H1 (cell line): ENCODE measurements at regions not wholly inside any gene's neighbourhood (a gene's known extent, or its start where the extent isn't known, plus 50 kb on each side); places are given as distances from the start of the nearest gene placed in this dataset.

ENCODE experiments used
- CTCF ChIA-PET: fragments of 300-600 bp; sonication (Branson Sonifier 250); formaldehyde crosslinking; loops from one replicate; lab custom pipeline; 2021; ENCODE audit not compliant: partially characterized antibody; lab: Charles Lee
- POLR2A ChIA-PET: fragments of 300-600 bp; sonication (Branson Sonifier 250); formaldehyde crosslinking; loops from one replicate; lab custom pipeline; 2021; ENCODE audit warnings: inconsistent platforms; ENCODE audit not compliant: partially characterized antibody; lab: Charles Lee
- DNase-seq, 2 experiments: peaks; one replicate each; pipeline versions ENCODE4 v3.0.0 to v3.0.0-alpha.2; 2010 to 2022; ENCODE audit warnings: low spot score in 2 of 2, low read depth in 1 of 2, mixed read lengths in 1 of 2
- FAIRE-seq: peaks from 2 replicates; lab custom pipeline; 2011; peaks lifted over from hg19 to GRCh38; lab: Jason Lieb, UNC
- H2AFZ ChIP-seq: 2 replicates; pipeline ENCODE4 v1.8.1; 2012; ENCODE audit warnings: low read length, inconsistent platforms
- H2AK5ac ChIP-seq: 2 replicates; pipeline ENCODE4 v1.6.1; 2013; ENCODE audit warnings: low read depth, low read length
- H2BK120ac ChIP-seq: replicated peaks from 2 replicates; pipeline ENCODE3; 2013; ENCODE audit warnings: low read depth, low read length, inconsistent platforms
- H2BK12ac ChIP-seq: 2 replicates; pipeline ENCODE4 v1.6.1; 2013; ENCODE audit warnings: low read depth, low read length
- H2BK15ac ChIP-seq: 2 replicates; pipeline ENCODE4 v1.6.1; 2013; ENCODE audit warnings: low read length
- H2BK20ac ChIP-seq: 2 replicates; pipeline ENCODE4 v1.6.1; 2013; ENCODE audit warnings: low read length
- H2BK5ac ChIP-seq: 2 replicates; pipeline ENCODE4 v1.6.1; 2013; ENCODE audit warnings: low read depth, low read length
- H3K14ac ChIP-seq: 2 replicates; pipeline ENCODE4 v1.6.1; 2013; ENCODE audit warnings: inconsistent platforms; ENCODE audit not compliant: insufficient read length
- H3K18ac ChIP-seq: 2 replicates; pipeline ENCODE4 v1.6.1; 2013; ENCODE audit warnings: low read length; ENCODE audit errors: extremely low read depth
- H3K23ac ChIP-seq: 2 replicates; pipeline ENCODE4 v1.6.1; 2013; ENCODE audit warnings: inconsistent platforms; ENCODE audit not compliant: insufficient read length
- H3K23me2 ChIP-seq: 2 replicates; pipeline ENCODE4 v1.6.1; 2013; ENCODE audit warnings: low read depth, low read length
- H3K27ac ChIP-seq: 2 replicates; pipeline ENCODE4 v1.6.1; 2011; ENCODE audit warnings: low read depth, low read length, inconsistent platforms
- H3K27me3 ChIP-seq, 4 experiments: replicated peaks in 1 of 4; 1 replicate in 1 of 4; 2 replicates in 3 of 4; pipeline versions ENCODE4 v1.6.1 to v1.8.1; 2011 to 2013; ENCODE audit warnings: low read length in 3 of 4, mild to moderate bottlenecking in 3 of 4, inconsistent platforms in 2 of 4, mixed read lengths in 2 of 4, moderate library complexity in 1 of 4; ENCODE audit not compliant: control insufficient read depth in 3 of 4, insufficient read depth in 3 of 4; ENCODE audit errors: extremely low read depth in 1 of 4
- H3K36me3 ChIP-seq, 4 experiments: 2 replicates each; pipeline versions ENCODE4 v1.6.1 to v1.8.1; 2011 to 2013; ENCODE audit warnings: mild to moderate bottlenecking in 4 of 4, low read length in 3 of 4, moderate library complexity in 2 of 4, control low read depth in 1 of 4, inconsistent platforms in 1 of 4; ENCODE audit not compliant: insufficient read depth in 4 of 4, control insufficient read depth in 2 of 4
- H3K4ac ChIP-seq: replicated peaks from 2 replicates; pipeline ENCODE3; 2013; ENCODE audit warnings: low read length, low read depth, mixed read lengths, inconsistent platforms; ENCODE audit not compliant: insufficient read length
- H3K4me1 ChIP-seq, 4 experiments: replicated peaks in 1 of 4; 1 replicate in 1 of 4; 2 replicates in 3 of 4; pipeline versions ENCODE4 v1.6.1 to v1.8.1; 2011 to 2013; ENCODE audit warnings: low read length in 3 of 4, inconsistent platforms in 2 of 4, mixed read lengths in 1 of 4; ENCODE audit not compliant: insufficient read depth in 4 of 4, control insufficient read depth in 3 of 4
- H3K4me2 ChIP-seq, 2 experiments: 2 replicates each; pipeline versions ENCODE4 v1.6.1 to v1.8.1; 2011 to 2013; ENCODE audit warnings: low read depth in 2 of 2, low read length in 2 of 2, control low read depth in 1 of 2, inconsistent platforms in 1 of 2, mild to moderate bottlenecking in 1 of 2; ENCODE audit not compliant: insufficient read depth in 1 of 2
- H3K4me3 ChIP-seq, 4 experiments: fragments of 200-600, 300-600 bp in 1 of 4; sonication (generic), shearing (Covaris generic), sonication (Bioruptor Twin) in 1 of 4; 2 replicates each; pipeline versions ENCODE4 v1.5.1 to v1.8.1; 2011 to 2016; ENCODE audit warnings: low read length in 4 of 4, low read depth in 3 of 4, control low read depth in 2 of 4, inconsistent platforms in 2 of 4, mild to moderate bottlenecking in 2 of 4, mixed read lengths in 1 of 4, moderate library complexity in 1 of 4; ENCODE audit not compliant: insufficient read depth in 2 of 4; ENCODE audit errors: extremely low read depth in 1 of 4
- H3K56ac ChIP-seq: replicated peaks from 2 replicates; pipeline ENCODE3; 2013; ENCODE audit warnings: low read depth, mild to moderate bottlenecking, mixed read lengths, low read length, inconsistent platforms; ENCODE audit not compliant: insufficient read length
- H3K79me1 ChIP-seq: 2 replicates; pipeline ENCODE4 v1.6.1; 2013; ENCODE audit warnings: low read depth, low read length, control low read depth
- H3K79me2 ChIP-seq, 2 experiments: 2 replicates each; pipeline versions ENCODE4 v1.6.1 to v1.8.1; 2012 to 2013; ENCODE audit warnings: low read length in 2 of 2, mild to moderate bottlenecking in 2 of 2, inconsistent platforms in 1 of 2; ENCODE audit not compliant: insufficient read depth in 2 of 2, control insufficient read depth in 1 of 2
- H3K9ac ChIP-seq, 4 experiments: replicated peaks in 1 of 4; 1 replicate in 1 of 4; 2 replicates in 3 of 4; pipeline versions ENCODE4 v1.6.1 to v1.8.1; 2011 to 2013; ENCODE audit warnings: low read depth in 3 of 4, low read length in 3 of 4, control low read depth in 2 of 4, mild to moderate bottlenecking in 2 of 4, moderate library complexity in 2 of 4, inconsistent platforms in 1 of 4; ENCODE audit errors: extremely low read depth in 1 of 4
- H3K9me3 ChIP-seq, 2 experiments: 2 replicates each; pipeline versions ENCODE4 v1.6.1 to v1.8.1; 2012 to 2013; ENCODE audit warnings: mild to moderate bottlenecking in 2 of 2, moderate library complexity in 2 of 2, control low read depth in 1 of 2, inconsistent platforms in 1 of 2, low read depth in 1 of 2, low read length in 1 of 2, mixed read lengths in 1 of 2; ENCODE audit not compliant: insufficient read depth in 2 of 2
- H4K20me1 ChIP-seq, 2 experiments: replicated peaks in 1 of 2; 2 replicates each; pipeline versions ENCODE3 to v1.8.1; 2011 to 2013; ENCODE audit warnings: inconsistent platforms in 2 of 2, low read length in 2 of 2, mild to moderate bottlenecking in 1 of 2; ENCODE audit not compliant: insufficient read depth in 2 of 2, control insufficient read depth in 1 of 2
- H4K5ac ChIP-seq: 2 replicates; pipeline ENCODE4 v1.6.1; 2013; ENCODE audit warnings: low read length, low read depth, mixed read lengths, inconsistent platforms; ENCODE audit not compliant: insufficient read length
- H4K8ac ChIP-seq: 2 replicates; pipeline ENCODE4 v1.8.0; 2013; ENCODE audit warnings: mild to moderate bottlenecking, moderate library complexity, low read length, inconsistent platforms; ENCODE audit not compliant: insufficient read depth; ENCODE audit errors: extremely low read depth
- H4K91ac ChIP-seq: replicated peaks from 2 replicates; pipeline ENCODE3; 2013; ENCODE audit warnings: low read length, mixed read lengths, inconsistent platforms; ENCODE audit not compliant: insufficient read length
- ATF2 ChIP-seq: IDR thresholded peaks from 2 replicates; pipeline ENCODE4 v1.6.1; 2012; ENCODE audit warnings: low read length, inconsistent platforms
- CBX5 ChIP-seq: fragments of 300-800, 300-1000 bp; sonication (generic); IDR thresholded peaks from 2 replicates; pipeline ENCODE4 v1.7.1; 2016; ENCODE audit warnings: antibody characterized with exemption, low read length, low read depth
- CEBPB ChIP-seq: IDR thresholded peaks from 2 replicates; pipeline ENCODE4 v1.6.1; 2012; ENCODE audit warnings: low read depth, low read length
- EZH2 ChIP-seq: fragments of 200-600 bp; sonication (generic); IDR thresholded peaks from 2 replicates; pipeline ENCODE4 v1.7.1; 2012; ENCODE audit warnings: low read depth, mild to moderate bottlenecking, moderate library complexity, low read length, inconsistent platforms; ENCODE audit not compliant: severe bottlenecking
- JUND ChIP-seq: IDR thresholded peaks from 2 replicates; pipeline ENCODE4 v1.6.1; 2011; ENCODE audit warnings: mild to moderate bottlenecking, improper control_type of control experiment, low read length
- KDM1A ChIP-seq: fragments of 200-600, 300-600 bp; sonication (generic); IDR thresholded peaks from 2 replicates; pipeline ENCODE4 v1.7.1; 2016; ENCODE audit warnings: mild to moderate bottlenecking, low read length, borderline replicate concordance
- SAP30 ChIP-seq: fragments of 300-600 bp; sonication (generic); IDR thresholded peaks from 2 replicates; pipeline ENCODE4 v1.7.1; 2012; ENCODE audit warnings: low read length, moderate library complexity, mild to moderate bottlenecking, inconsistent platforms; ENCODE audit not compliant: insufficient read depth, insufficient replicate concordance
- TAF1 ChIP-seq: IDR thresholded peaks from 2 replicates; pipeline ENCODE4 v1.6.1; 2011; ENCODE audit warnings: mild to moderate bottlenecking, low read depth, low read length
- USF2 ChIP-seq: IDR thresholded peaks from 2 replicates; pipeline ENCODE4 v1.6.1; 2011; ENCODE audit warnings: low read length, improper control_type of control experiment

DNA sequence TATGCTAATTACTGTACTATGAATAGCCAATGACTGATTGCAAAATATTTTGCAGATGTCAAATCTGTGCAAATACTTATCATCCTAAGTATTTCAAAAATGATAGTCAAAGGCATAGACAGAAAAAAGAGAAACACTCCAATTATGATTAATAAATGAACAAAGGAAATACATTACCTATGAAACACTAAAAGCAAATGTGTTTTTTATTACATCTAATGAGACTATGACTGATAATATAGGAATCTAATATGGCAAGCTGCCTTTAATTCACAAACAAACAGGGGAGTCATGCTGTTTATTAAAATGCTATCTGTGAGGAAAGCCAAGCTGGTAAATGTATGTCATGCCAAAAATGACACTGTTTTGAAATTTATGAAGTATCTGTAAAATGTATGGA is 713.2 kb upstream of the NRSN1 start:
- no peak overlapping the region for H3K18ac ChIP-seq
- ChIA-PET POLR2A (no interaction called here), CTCF (interaction anchor here (0.6 kb wide), 1 partner anchor 16 kb away, joined by 4 read pairs; no protein-coding TSS in a partner anchor)
- H3K23ac ChIP-seq, result no peak overlapping the region
- H3K4me1 ChIP-seq, result no peaks in the 10 kb centered on the region; a peak in 1 of 7 replicates
- H3K4me2 ChIP-seq, result no peak overlapping the region
- H4K91ac ChIP-seq, result no peak overlapping the region
- FAIRE-seq, result no peak
- H3K79me1 ChIP-seq, result no peaks in the 10 kb centered on the region
- H4K8ac ChIP-seq, result no peak overlapping the region
- no peak overlapping the region for H2BK20ac ChIP-seq
- H3K27ac ChIP-seq, result no peak overlapping the region
- no peaks in the 10 kb centered on the region for H3K9me3 ChIP-seq
- no peak overlapping the region for H3K9ac ChIP-seq
- H3K79me2 ChIP-seq, result no peaks in the 10 kb centered on the region
- no peak overlapping the region for H2BK12ac ChIP-seq
- H3K4me3 ChIP-seq, result no peak overlapping the region
- H3K23me2 ChIP-seq, result no peaks in the 10 kb centered on the region
- no peak overlapping the region for H3K56ac ChIP-seq
- H4K20me1 ChIP-seq, result no peaks in the 10 kb centered on the region
- H2BK5ac ChIP-seq, result no peak overlapping the region
- H2AFZ ChIP-seq, result no peak overlapping the region
- no peak for DNase-seq
- no peak overlapping the region for H2AK5ac ChIP-seq
- no peak overlapping the region for H3K14ac ChIP-seq
- H2BK15ac ChIP-seq, result no peak overlapping the region
- no peak overlapping the region for H3K4ac ChIP-seq
- H4K5ac ChIP-seq, result no peak overlapping the region
- H2BK120ac ChIP-seq, result no peak overlapping the region
- no peaks in the 10 kb centered on the region for H3K27me3 ChIP-seq
- no peaks in the 10 kb centered on the region for H3K36me3 ChIP-seq
- TF ChIP-seq KDM1A (no peak), JUND (no peak), USF2 (no peak), EZH2 (no peak), CEBPB (no peak), ATF2 (no peak), CBX5 (no peak), SAP30 (no peak), TAF1 (no peak)
